ENCODE measurements at regions not wholly inside any gene's neighbourhood (a gene's known extent, or its start where the extent isn't known, plus 50 kb on each side); places are given as distances from the start of the nearest gene placed in this dataset.

GRCh38 chr2:236879416-236879963 is 206.2 kb upstream of the COPS8 start:
- ATAC-seq (no peak), DNase-seq (no peak)
- Histone ChIP-seq H3K9me3 (no peaks in the 10 kb centered on the region), H3K27ac (no peak overlapping the region), H3K36me3 (no peaks in the 10 kb centered on the region), H3K4me3 (no peak overlapping the region), H3K4me1 (peaks cover 9% of the 10 kb centered on the region), H3K27me3 (ENCODE audit: low read depth) (peaks cover 13% of the 10 kb centered on the region)
- intact Hi-C loops (cut with DNase I): no loop called here
- no peak for TF ChIP-seq CTCF (IDR thresholded peaks at IDR 0.05)

- Histone ChIP-seq H3K4me1 (no peaks in the 10 kb centered on the region), H3K27ac (no peak overlapping the region), H3K36me3 (no peaks in the 10 kb centered on the region), H3K27me3 (ENCODE audit: low read depth) (peaks cover 6% of the 10 kb centered on the region), H3K9me3 (no peaks in the 10 kb centered on the region), H3K4me3 (no peak overlapping the region)
- TF ChIP-seq CTCF (IDR thresholded peaks at IDR 0.05): no peak
- ATAC-seq (no peak), DNase-seq (no peak)
- intact Hi-C loops (cut with DNase I): no loop called here
These were observed 203.6 kb upstream of the COPS8 start for GRCh38 chr2:236882074-236882473.

- no peak for DNase-seq
- peaks cover 5% of the 10 kb centered on the region for H3K4me1 ChIP-seq
- intact Hi-C loops (cut with DNase I): no loop called here
- H3K4me3 ChIP-seq: no peak overlapping the region
- peaks cover 7% of the 10 kb centered on the region for H3K27me3 ChIP-seq (ENCODE audit: low read depth)
- no peak overlapping the region for H3K27ac ChIP-seq
- no peaks in the 10 kb centered on the region for H3K9me3 ChIP-seq
- no peak for TF ChIP-seq CTCF (IDR thresholded peaks at IDR 0.05)
- ATAC-seq: no peak
- no peaks in the 10 kb centered on the region for H3K36me3 ChIP-seq
These were observed 202.8 kb upstream of the COPS8 start for GRCh38 chr2:236882930-236883329.

- ATAC-seq (no peak), DNase-seq (no peak)
- intact Hi-C loops (cut with DNase I): no loop called here
- Histone ChIP-seq H3K9me3 (no peaks in the 10 kb centered on the region), H3K36me3 (no peaks in the 10 kb centered on the region), H3K27ac (no peak overlapping the region), H3K4me3 (no peak overlapping the region), H3K4me1 (peaks cover 14% of the 10 kb centered on the region), H3K27me3 (ENCODE audit: low read depth) (peaks cover 11% of the 10 kb centered on the region)
- TF ChIP-seq CTCF (IDR thresholded peaks at IDR 0.05): no peak
These were observed 201.9 kb upstream of the COPS8 start for GRCh38 chr2:236883819-236884218.

- Histone ChIP-seq H3K27ac (no peak overlapping the region), H3K36me3 (no peaks in the 10 kb centered on the region), H3K4me1 (peaks cover 15% of the 10 kb centered on the region), H3K9me3 (no peaks in the 10 kb centered on the region), H3K27me3 (ENCODE audit: low read depth) (peaks cover 11% of the 10 kb centered on the region), H3K4me3 (no peak overlapping the region)
- no peak for ATAC-seq
- no peak for TF ChIP-seq CTCF (IDR thresholded peaks at IDR 0.05)
- intact Hi-C loops (cut with DNase I): no loop called here
- DNase-seq: no peak
These were observed 201.0 kb upstream of the COPS8 start for GRCh38 chr2:236884569-236885175.

Measured in lower lobe of right lung (tissue), 2 donors.